ENCODE measurements at regions not wholly inside any gene's neighbourhood (a gene's known extent, or its start where the extent isn't known, plus 50 kb on each side); places are given as distances from the start of the nearest gene placed in this dataset.

GRCh38 chr6:166751051-166751595 lies 124.1 kb upstream of the RPS6KA2 start:
- no peaks in the 10 kb centered on the region for H3K9me3 ChIP-seq (replicated peaks)
- DNase-seq: no peak
- peaks cover 16% of the 10 kb centered on the region for H3K27me3 ChIP-seq (ENCODE audit: low read depth)
- no peaks in the 10 kb centered on the region for H3K36me3 ChIP-seq
- no peak overlapping the region for H3K27ac ChIP-seq (replicated peaks)
- intact Hi-C loops (cut with micrococcal nuclease): no loop called here
- no peaks in the 10 kb centered on the region for H3K4me1 ChIP-seq
- no peak for TF ChIP-seq CTCF (IDR thresholded peaks at IDR 0.05; ENCODE audit: borderline replicate concordance)
- no peak overlapping the region for H3K4me3 ChIP-seq

GRCh38 chr6:166750108-166750793 lies 123.2 kb upstream of the RPS6KA2 start:
- Histone ChIP-seq H3K27ac (replicated peaks) (no peak overlapping the region), H3K36me3 (no peaks in the 10 kb centered on the region), H3K9me3 (replicated peaks) (no peaks in the 10 kb centered on the region), H3K27me3 (ENCODE audit: low read depth) (peaks cover 16% of the 10 kb centered on the region), H3K4me3 (no peak overlapping the region), H3K4me1 (no peaks in the 10 kb centered on the region)
- intact Hi-C loops (cut with micrococcal nuclease): no loop called here
- DNase-seq: no peak
- no peak for TF ChIP-seq CTCF (IDR thresholded peaks at IDR 0.05; ENCODE audit: borderline replicate concordance)

DNA sequence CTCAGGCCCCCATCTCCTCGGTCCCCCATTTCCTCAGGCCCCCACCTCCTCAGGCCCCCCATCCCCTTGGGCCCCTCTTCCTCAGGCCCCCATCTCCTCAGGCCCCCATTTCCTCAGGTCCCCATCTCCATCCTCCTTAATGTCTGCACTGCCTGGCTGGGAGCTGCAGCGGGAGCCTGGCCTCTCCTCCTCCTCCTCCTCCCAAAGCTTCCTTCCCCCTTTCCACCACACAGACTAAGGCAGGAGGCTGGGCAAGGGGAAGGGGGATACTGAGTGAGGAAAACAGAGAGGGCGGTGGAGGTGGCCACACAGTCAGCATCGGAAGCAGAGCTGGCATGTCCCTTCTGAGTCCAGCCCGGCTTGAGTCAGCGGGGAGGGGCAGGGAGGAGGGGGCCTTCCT lies 122.6 kb upstream of the RPS6KA2 start:
- H3K4me3 ChIP-seq: no peak overlapping the region
- no peak overlapping the region for H3K27ac ChIP-seq (replicated peaks)
- H3K36me3 ChIP-seq: no peaks in the 10 kb centered on the region
- DNase-seq: no peak
- no peaks in the 10 kb centered on the region for H3K4me1 ChIP-seq
- H3K9me3 ChIP-seq (replicated peaks): no peaks in the 10 kb centered on the region
- peaks cover 16% of the 10 kb centered on the region for H3K27me3 ChIP-seq (ENCODE audit: low read depth)
- TF ChIP-seq CTCF (IDR thresholded peaks at IDR 0.05; ENCODE audit: borderline replicate concordance): no peak
- intact Hi-C loops (cut with micrococcal nuclease): no loop called here

DNA sequence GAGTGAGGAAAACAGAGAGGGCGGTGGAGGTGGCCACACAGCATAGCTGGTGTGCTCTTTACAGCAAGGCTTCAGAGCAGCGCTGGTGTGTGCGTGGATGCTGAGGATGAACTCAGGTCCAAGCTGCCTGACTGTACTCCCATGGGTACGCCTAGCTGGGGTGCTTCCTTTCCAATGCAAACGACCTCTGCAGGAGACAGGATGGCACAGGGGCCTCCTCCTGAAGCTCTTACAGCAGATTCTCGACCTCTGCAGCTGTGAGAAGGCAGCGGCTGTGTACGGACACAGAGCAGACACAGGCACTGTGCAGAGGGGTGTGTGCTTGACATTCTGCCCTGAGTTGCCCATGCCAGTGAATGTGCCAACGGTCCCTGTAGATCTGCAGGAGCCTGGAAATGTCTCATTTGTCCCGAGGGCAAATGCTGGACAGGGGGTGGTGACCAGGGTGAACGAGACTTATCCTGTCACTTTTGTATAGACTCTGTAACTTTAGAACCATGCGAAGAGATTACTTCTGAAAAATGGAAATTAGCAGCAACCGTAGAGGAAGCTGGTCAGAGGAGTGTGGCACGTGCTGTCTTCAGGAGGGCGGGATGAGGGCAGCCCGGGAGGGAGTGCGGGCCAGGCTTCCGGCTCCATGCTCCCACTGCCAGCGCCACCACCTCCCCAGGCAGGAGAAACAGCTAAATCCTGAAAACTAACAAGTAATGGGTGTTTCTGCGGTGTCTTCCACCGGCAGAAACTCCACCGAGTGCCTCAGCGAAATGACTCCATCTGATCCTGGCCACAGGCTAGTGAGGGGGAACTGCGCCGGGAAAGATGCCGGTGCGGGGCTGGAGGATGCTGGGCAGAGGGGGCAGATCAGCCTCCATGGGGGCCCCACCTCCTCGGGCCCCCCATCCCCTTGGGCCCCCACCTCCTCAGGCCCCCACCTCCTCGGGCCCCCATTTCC lies 120.9 kb upstream of the RPS6KA2 start:
- intact Hi-C loops (cut with micrococcal nuclease): no loop called here
- H3K27ac ChIP-seq (replicated peaks): no peak overlapping the region
- no peak for DNase-seq
- no peak overlapping the region for H3K4me3 ChIP-seq
- H3K27me3 ChIP-seq (ENCODE audit: low read depth): peaks cover 16% of the 10 kb centered on the region
- no peaks in the 10 kb centered on the region for H3K4me1 ChIP-seq
- H3K9me3 ChIP-seq (replicated peaks): no peaks in the 10 kb centered on the region
- no peaks in the 10 kb centered on the region for H3K36me3 ChIP-seq
- TF ChIP-seq CTCF (IDR thresholded peaks at IDR 0.05; ENCODE audit: borderline replicate concordance): no peak

DNA sequence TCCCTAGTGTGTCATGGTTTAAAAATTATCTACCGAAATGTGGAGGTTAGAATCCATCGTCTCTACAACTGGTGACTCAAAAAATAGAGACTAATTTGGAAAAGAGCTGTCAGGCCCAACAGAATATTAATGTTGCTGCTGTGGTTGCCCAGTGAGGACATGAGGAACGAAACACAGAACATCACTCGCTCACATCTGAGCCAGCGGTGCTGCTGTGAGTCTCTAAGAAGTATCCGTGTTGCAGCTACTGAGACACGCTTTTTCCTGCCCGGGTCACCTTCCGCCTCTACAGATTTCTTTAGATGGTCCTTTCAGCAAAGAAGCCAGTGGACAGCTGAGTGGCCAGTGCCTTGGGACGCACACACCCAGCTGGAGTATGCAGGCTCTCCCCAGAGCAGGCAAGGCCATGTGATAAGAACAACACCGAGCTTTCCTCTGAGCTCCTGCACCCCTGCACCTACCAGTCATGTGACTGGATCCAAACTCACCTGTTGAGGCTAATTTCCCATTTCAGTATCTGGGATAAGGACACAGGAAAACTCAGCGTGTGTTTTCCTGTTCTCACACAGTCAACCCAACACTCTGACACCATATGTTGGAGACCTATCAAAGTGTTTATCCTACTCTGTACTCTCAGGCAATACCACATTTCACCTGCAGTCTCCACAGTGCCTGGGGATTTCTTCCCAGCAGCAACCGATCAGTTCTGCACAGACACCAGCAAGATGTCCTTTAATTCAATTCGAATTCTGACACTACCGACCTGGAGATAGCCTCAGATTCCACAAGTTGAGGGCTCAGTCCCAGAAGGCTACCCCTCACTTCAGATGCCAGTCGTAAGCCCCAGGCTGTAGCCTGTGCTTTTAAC lies 119.0 kb upstream of the RPS6KA2 start:
- Histone ChIP-seq H3K9me3 (replicated peaks) (no peaks in the 10 kb centered on the region), H3K36me3 (no peaks in the 10 kb centered on the region), H3K27ac (replicated peaks) (no peak overlapping the region), H3K4me1 (no peaks in the 10 kb centered on the region), H3K4me3 (no peak overlapping the region), H3K27me3 (ENCODE audit: low read depth) (peaks cover 16% of the 10 kb centered on the region)
- no peak for TF ChIP-seq CTCF (IDR thresholded peaks at IDR 0.05; ENCODE audit: borderline replicate concordance)
- DNase-seq: no peak
- intact Hi-C loops (cut with micrococcal nuclease): no loop called here

Data from left ventricle myocardium inferior (tissue), 1 donor.